ENCODE measurements at regions not wholly inside any gene's neighbourhood (a gene's known extent, or its start where the extent isn't known, plus 50 kb on each side); places are given as distances from the start of the nearest gene placed in this dataset.

DNA sequence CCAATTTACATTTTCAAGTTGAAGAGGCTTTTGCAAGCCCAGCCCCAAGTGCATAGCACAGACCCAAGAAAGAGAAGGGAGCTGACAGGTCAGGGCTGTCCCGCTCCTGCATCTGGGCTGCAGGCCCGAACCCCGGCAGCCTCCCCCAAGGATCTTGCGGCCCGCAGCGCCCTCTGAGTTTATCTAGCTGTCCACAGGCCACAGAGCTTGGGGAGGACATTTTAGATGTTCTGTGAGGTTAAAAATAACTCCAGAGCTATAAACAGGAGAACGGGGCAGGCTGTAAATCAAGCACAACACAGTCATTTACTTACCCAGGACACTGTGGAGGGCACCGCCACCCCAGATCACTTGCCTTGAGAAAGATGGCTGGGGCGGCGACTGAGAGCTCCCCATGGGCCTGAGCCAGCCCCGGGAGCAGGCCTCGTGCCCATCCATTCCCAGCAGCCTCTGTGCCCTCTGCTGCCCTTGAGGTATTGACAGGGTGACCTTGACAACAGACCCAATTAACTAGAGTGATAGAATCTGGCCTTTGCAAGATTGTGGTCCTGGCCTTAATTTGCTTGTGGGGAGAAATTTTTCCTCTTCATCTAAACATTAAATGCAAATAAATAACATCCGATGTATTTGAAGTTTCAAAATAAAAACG is 563.0 kb downstream of the TCERG1L start:
- no peak for DNase-seq (ENCODE audit: low read depth, low spot score)
- in situ Hi-C loops (cut with HindIII; ENCODE audit: low sequenced_read_pairs): no loop called here
- TF ChIP-seq, protein P1, sequence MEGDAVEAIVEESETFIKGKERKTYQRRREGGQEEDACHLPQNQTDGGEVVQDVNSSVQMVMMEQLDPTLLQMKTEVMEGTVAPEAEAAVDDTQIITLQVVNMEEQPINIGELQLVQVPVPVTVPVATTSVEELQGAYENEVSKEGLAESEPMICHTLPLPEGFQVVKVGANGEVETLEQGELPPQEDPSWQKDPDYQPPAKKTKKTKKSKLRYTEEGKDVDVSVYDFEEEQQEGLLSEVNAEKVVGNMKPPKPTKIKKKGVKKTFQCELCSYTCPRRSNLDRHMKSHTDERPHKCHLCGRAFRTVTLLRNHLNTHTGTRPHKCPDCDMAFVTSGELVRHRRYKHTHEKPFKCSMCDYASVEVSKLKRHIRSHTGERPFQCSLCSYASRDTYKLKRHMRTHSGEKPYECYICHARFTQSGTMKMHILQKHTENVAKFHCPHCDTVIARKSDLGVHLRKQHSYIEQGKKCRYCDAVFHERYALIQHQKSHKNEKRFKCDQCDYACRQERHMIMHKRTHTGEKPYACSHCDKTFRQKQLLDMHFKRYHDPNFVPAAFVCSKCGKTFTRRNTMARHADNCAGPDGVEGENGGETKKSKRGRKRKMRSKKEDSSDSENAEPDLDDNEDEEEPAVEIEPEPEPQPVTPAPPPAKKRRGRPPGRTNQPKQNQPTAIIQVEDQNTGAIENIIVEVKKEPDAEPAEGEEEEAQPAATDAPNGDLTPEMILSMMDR (IDR thresholded peaks at IDR 0.05; ENCODE audit: low read depth, low read length): no peak
- no peak overlapping the region for H3K4me3 ChIP-seq (ENCODE audit: low read depth, low read length)

DNA sequence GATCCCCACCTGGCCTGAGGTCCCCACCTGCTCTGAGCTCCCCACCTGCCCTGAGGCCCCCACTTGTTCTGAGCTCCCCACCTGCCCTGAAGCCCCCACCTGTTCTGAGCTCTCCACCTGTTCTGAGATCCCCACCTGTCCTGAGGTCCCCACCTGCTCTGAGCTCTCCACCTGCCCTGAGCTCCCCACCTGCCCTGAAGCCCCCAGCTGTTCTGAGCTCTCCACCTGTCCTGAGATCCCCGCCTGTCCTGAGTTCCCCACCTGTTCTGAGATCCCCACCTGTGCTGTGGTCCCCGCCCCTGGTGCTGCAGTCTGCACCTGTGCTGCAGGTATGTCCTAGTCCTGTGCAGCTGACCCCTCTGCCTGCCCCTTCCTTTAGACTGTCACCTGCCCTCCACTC is 561.6 kb downstream of the TCERG1L start:
- DNase-seq (ENCODE audit: low read depth, low spot score): no peak
- TF ChIP-seq, protein P1 (IDR thresholded peaks at IDR 0.05; ENCODE audit: low read depth, low read length): no peak
- H3K4me3 ChIP-seq (ENCODE audit: low read depth, low read length): no peak overlapping the region
- in situ Hi-C loops (cut with HindIII; ENCODE audit: low sequenced_read_pairs): no loop called here

DNA sequence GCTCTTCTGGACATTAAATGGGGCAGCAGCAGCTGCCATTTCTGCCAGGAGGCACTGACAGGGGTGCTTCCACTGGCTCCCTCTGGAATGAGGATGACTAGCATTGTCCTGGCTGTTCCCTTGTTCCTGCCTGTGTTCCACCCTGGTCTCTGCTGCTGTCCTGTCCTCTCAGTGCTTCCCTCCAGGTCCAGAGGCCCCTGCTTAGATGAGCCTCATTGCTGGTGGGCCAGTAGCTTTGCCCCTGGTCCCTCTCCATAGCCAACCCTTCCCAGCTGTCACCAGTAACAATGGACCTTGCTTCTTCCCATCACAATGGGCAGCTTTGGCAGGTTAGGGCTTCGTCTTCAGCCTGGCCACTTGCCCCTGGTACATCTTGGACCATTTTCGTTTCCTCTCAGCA is 561.1 kb downstream of the TCERG1L start:
- no peak overlapping the region for H3K4me3 ChIP-seq (ENCODE audit: low read depth, low read length)
- no peak for DNase-seq (ENCODE audit: low read depth, low spot score)
- in situ Hi-C loops (cut with HindIII; ENCODE audit: low sequenced_read_pairs): no loop called here
- TF ChIP-seq, protein P1 (IDR thresholded peaks at IDR 0.05; ENCODE audit: low read depth, low read length): no peak

- in situ Hi-C loops (cut with HindIII; ENCODE audit: low sequenced_read_pairs): no loop called here
- H3K4me3 ChIP-seq (ENCODE audit: low read depth, low read length): no peak overlapping the region
- DNase-seq (ENCODE audit: low read depth, low spot score): no peak
- TF ChIP-seq, protein P1 (IDR thresholded peaks at IDR 0.05; ENCODE audit: low read depth, low read length): no peak
Observed at GRCh38 chr10:130751106-130751840, 560.2 kb downstream of the TCERG1L start.

- no peak overlapping the region for H3K4me3 ChIP-seq (ENCODE audit: low read depth, low read length)
- in situ Hi-C loops (cut with HindIII; ENCODE audit: low sequenced_read_pairs): no loop called here
- TF ChIP-seq, protein P1 (IDR thresholded peaks at IDR 0.05; ENCODE audit: low read depth, low read length): no peak
- DNase-seq (ENCODE audit: low read depth, low spot score): no peak
Observed at GRCh38 chr10:130751851-130752250, 559.7 kb downstream of the TCERG1L start.

DNA sequence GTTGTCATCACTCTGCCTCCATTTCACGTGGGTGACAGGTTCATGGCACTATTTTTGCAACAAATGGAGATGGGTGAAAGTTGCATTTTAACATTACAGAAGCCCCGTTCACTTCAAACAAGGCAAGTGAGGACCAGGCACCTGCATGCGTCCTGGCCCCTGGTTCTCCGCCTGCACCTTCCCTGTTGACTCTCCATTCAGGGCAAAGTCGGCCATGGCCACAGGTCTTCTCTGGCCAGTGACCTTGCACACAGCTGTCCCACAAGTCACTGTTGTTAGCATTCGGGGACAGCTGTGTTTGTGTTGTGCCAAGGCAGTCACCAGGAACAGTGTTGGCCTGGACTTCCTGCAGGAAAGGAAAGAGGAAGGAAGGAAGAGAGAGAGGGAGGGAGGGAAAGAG is 554.9 kb downstream of the TCERG1L start:
- TF ChIP-seq, protein P1 (IDR thresholded peaks at IDR 0.05; ENCODE audit: low read depth, low read length): no peak
- no peak for DNase-seq (ENCODE audit: low read depth, low spot score)
- in situ Hi-C loops (cut with HindIII; ENCODE audit: low sequenced_read_pairs): no loop called here
- H3K4me3 ChIP-seq (ENCODE audit: low read depth, low read length): no peak overlapping the region
